ENCODE measurements at regions not wholly inside any gene's neighbourhood (a gene's known extent, or its start where the extent isn't known, plus 50 kb on each side); places are given as distances from the start of the nearest gene placed in this dataset.
"Not testable (repeated sequence)": the region's sequence is repeated elsewhere in the genome, so short reads cannot be mapped to it uniquely, and the experiment has no call there.

DNA sequence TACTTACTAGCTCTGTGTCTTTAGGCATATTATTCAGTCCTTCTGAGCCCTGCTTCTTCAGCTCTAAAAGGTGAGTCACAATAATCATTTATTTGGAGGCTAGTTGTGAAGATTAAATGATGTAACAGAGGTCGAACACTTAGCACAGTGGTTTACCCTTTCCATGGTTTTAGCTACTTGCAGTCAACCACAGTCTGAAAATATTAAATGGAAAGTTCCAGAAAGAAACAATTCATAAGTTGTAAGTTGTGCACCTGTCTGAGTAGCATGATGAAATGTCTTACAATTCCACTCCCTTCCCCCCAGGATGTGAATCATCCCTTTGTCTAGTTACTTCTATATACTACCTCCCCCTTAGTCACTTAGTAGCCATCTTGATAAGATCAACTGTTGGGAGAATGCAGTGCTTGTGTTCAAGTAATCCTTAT, 217.6 kb upstream of the THUMPD2 start:
- peak; percentile 81 for DNase-seq (ENCODE audit: low spot score)

GRCh38 chr2:39995005-39995737, 216.1 kb upstream of the THUMPD2 start:
- no peak for DNase-seq (ENCODE audit: low spot score)

- peak; percentile 80 for DNase-seq (ENCODE audit: low spot score)
Measured at GRCh38 chr2:39994151-39994550, 215.1 kb upstream of the THUMPD2 start.

GRCh38 chr2:39991298-39991697, 212.2 kb upstream of the THUMPD2 start:
- DNase-seq (ENCODE audit: low spot score) = no peak

GRCh38 chr2:39990335-39990900, 211.4 kb upstream of the THUMPD2 start:
- peak; percentile 17 for DNase-seq (ENCODE audit: low spot score)

GRCh38 chr2:39989888-39990287, 210.8 kb upstream of the THUMPD2 start:
- no peak for DNase-seq (ENCODE audit: low spot score)

DNA sequence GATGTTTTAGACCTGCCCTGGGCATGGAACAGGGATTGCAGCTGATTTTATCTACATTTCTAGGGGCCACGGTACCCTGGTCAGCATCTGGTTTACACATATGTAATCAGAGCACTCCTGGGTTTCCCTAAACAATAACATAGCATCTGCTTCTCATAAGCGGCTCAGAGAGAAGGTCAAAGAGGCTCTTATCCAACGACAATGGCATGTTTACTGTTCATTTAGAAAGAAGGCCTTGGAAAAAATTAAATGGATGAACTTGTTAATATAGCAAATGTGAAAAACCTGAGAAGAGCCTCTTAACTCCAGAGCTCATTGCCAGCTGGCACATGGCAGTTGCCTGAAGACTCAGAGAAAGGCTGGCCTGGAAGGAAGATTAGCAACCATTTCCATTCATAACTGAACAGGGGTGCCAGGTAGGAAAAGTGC, 202.8 kb upstream of the THUMPD2 start:
- DNase-seq (ENCODE audit: low spot score) = no peak

DNA sequence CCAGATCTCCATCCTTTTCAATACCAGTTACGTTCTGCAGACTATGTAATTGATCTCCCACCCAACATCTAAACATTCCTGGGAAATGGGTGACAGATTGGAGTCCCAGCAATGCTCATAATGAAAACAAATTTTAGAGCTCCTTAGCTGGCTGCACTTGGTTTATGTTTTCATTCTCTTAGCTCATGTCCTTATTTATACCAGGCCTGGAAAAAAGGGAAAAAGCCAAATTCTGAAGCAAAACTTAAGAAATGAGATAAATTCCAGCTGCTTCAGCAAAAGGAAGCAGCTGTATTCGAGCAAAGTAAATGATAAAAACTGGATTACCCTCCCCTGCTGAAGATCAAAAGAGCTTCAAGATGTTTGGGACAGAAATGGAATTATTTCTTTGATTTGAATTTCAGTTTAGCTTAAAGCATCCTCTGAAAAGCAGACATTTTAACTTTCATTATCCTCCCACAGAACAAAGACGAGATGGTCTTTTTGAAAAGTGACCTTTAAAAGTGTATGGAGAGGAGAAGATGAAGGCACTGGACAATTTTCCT, 196.5 kb upstream of the THUMPD2 start:
- DNase-seq (ENCODE audit: low spot score) = no peak

DNA sequence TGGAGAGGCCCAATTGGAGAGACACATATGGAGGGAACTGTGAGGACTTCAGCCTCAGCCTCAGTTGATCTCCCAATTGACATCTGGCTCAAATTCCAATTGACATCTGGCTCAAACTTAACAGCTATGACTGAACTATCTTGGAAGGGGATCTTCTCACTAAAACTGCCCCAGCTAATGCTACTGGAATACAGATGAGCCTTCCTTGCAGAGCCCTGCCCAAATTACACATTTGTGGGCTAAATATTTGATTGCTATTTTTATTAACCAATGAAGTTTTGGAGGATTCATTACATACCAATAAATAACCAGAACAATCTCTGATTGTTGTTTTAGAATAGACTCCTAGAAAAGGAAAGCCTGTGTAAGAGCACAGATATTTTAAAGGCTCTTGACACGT, 189.0 kb upstream of the THUMPD2 start:
- no peak for DNase-seq (ENCODE audit: low spot score)

- DNase-seq (ENCODE audit: low spot score) = not testable (repeated sequence)
Measured at GRCh38 chr2:39960681-39961080, 181.6 kb upstream of the THUMPD2 start.

DNA sequence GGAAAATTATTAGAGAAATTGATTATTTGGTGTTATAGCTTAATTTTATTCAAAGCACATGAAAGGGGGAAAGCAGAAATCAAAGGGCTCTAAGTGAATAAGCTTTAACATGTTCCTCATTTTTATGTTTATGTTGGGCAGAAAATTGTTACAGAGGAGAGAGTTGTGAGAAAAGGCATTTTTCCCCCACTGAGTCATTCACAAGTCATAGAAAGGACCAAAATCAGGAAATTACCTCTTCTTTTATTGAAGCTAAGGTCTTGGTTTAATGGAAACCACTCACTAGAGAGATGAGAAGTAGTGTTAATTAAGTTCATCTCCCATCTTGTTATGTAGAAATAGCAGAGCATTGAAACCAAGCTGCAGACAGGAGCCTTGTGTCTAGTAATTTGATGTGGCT, 175.3 kb upstream of the THUMPD2 start:
- DNase-seq (ENCODE audit: low spot score) = no peak

DNA sequence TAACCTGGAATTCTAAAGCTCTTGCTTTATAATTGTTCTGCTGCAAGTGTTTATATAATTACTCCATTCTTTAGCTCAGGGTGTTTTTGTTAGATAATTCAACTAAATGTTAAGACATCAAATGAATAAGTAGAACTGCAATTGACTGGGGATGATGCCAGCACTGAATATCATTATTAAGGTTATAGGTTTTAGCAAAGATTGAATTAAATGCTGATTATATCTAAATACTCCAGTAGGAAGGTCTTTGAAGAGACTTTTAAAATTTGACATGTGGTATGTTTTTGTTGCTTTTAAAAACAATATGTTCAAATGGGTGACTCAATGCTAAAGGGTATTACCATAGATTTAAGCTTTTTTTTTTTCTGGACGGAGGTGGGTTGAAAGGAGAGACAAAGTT, 170.1 kb upstream of the THUMPD2 start:
- DNase-seq (ENCODE audit: low spot score) = no peak

- no peak for DNase-seq (ENCODE audit: low spot score)
Measured at GRCh38 chr2:39948016-39948719, 169.1 kb upstream of the THUMPD2 start.

DNA sequence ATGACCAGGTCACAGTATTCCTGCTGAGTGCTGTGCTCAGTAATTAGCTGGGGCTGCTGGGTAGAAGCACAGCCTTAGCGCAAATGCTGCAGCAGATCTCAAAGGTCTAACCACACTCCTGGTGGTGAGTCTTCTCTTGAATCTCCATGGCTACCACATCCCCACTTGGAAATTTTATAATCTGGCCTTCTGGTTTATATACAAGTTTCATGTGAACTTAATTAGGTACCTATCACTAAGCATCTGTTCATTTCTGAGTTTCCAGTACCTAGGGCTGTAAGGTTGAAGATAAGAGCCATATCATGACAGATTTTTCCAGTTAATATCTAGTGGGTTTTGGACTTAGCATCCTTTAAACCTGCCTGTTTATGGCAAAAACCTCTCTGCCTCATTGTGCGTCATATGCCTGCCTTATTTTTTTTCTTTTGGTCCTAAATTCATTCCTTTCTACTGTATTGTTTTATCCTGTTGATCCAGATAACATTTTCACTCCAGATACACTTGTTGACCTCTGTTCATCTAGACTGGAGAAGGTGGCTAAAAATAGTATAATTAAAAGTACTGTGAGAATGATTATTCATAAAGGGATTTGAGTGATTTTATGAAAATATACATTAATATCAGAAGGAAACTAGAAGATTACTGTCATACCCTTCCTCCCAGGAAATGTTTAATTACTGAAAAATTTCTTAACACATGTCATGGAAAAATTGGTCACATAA, 168.4 kb upstream of the THUMPD2 start:
- DNase-seq (ENCODE audit: low spot score) = no peak

GRCh38 chr2:39942950-39943349, 163.9 kb upstream of the THUMPD2 start:
- DNase-seq (ENCODE audit: low spot score) = no peak

GRCh38 chr2:39938035-39938835, 159.2 kb upstream of the THUMPD2 start:
- no peak for DNase-seq (ENCODE audit: low spot score)

DNA sequence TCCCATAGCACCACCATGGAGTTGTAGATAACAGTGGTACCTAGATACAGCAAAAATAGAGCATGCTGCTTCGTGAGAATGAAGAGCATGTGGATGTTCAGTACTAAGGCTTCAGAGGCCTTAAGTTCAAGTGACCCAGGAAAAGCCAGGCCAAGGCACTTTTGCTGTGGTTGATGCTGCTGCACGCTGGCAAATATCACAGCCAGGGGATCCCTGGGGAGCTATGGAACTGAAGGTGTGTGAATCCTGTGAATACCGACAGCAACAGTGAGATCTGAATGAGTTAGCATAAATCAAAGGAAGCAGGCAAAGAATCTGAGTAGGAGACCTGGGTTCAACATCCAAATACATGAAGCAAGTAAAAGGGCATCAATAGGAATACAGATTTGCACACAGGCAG, 158.6 kb upstream of the THUMPD2 start:
- no peak for DNase-seq (ENCODE audit: low spot score)

DNA sequence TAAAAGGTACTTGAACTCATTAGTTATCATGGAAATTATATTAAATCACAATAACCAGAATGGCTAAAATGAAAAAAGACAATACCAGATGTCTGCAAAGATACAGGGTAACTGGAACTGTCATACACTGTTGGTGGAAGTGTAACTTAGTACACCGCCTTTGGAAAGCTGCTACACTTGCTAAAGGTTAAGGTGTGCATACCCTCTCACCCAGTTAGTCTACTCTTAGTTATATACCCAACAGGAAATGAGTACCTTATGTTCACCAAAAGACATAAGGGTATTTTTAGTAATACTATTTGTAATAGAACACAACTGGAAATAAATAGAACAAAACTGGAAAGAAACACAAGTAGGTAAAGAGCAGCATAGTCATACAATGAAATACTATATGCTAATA, 155.8 kb upstream of the THUMPD2 start:
- no peak for DNase-seq (ENCODE audit: low spot score)

DNA sequence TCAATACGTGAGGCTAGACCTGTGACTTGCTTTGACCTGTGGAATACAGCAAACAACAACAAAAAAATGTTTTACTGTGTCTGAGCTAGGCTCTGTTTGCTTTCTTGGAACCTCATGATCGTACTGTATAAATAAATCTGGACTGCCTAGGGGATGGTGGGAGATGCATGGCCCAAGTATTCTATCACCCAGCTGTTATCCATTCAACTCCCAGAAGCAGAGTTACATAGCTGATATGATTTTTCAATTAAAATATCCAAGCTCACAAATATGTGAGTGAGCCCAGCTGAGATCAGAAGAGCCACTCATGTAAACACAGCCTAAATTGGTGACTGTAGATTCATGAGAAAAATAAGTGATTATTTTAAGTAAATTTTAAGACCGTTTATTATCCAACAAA, 154.1 kb upstream of the THUMPD2 start:
- DNase-seq (ENCODE audit: low spot score) = no peak

- DNase-seq (ENCODE audit: low spot score) = no peak
Measured at GRCh38 chr2:39932198-39932597, 153.1 kb upstream of the THUMPD2 start.

- DNase-seq (ENCODE audit: low spot score) = no peak
Measured at GRCh38 chr2:39930175-39930917, 151.3 kb upstream of the THUMPD2 start.

All from RKO (cell line).